ENCODE measurements at regions not wholly inside any gene's neighbourhood (a gene's known extent, or its start where the extent isn't known, plus 50 kb on each side); places are given as distances from the start of the nearest gene placed in this dataset.
"Not testable (repeated sequence)": the region's sequence is repeated elsewhere in the genome, so short reads cannot be mapped to it uniquely, and the experiment has no call there.

DNA sequence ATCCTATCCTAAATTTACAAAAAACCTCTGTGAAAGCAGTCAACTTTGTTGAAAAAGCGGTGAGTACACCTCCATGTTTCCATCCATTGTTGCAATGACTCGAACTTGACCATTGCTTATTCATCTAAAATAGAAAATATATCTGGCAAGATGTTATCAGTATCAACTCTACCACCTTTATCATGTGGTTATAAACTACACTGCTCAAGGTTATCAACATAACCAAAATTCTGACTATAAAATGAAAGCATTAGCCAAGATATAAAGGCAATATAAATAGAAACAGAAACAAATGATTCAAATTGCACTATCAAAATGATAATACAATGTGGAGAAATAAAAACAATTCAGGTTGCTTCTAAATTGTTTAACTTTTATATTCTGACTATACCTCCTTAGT is 150.0 kb downstream of the AVL9 start:
- TF ChIP-seq, protein P1, sequence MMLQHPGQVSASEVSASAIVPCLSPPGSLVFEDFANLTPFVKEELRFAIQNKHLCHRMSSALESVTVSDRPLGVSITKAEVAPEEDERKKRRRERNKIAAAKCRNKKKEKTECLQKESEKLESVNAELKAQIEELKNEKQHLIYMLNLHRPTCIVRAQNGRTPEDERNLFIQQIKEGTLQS (CRISPR knock-in tag; conservative IDR thresholded peaks at IDR 0.05), result not testable (repeated sequence)
- TF ChIP-seq, protein P2, sequence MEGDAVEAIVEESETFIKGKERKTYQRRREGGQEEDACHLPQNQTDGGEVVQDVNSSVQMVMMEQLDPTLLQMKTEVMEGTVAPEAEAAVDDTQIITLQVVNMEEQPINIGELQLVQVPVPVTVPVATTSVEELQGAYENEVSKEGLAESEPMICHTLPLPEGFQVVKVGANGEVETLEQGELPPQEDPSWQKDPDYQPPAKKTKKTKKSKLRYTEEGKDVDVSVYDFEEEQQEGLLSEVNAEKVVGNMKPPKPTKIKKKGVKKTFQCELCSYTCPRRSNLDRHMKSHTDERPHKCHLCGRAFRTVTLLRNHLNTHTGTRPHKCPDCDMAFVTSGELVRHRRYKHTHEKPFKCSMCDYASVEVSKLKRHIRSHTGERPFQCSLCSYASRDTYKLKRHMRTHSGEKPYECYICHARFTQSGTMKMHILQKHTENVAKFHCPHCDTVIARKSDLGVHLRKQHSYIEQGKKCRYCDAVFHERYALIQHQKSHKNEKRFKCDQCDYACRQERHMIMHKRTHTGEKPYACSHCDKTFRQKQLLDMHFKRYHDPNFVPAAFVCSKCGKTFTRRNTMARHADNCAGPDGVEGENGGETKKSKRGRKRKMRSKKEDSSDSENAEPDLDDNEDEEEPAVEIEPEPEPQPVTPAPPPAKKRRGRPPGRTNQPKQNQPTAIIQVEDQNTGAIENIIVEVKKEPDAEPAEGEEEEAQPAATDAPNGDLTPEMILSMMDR (IDR thresholded peaks at IDR 0.05), result not testable (repeated sequence)
- TF ChIP-seq ZBTB21 (CRISPR knock-in tag; IDR thresholded peaks at IDR 0.05; ENCODE audit: borderline replicate concordance); RELA (CRISPR knock-in tag; IDR thresholded peaks at IDR 0.05; ENCODE audit: borderline replicate concordance); FOXJ3 (CRISPR knock-in tag; IDR thresholded peaks at IDR 0.05; ENCODE audit: borderline replicate concordance); SP1 (CRISPR knock-in tag; conservative IDR thresholded peaks at IDR 0.05): not testable (repeated sequence)
- TF ChIP-seq, protein P3, sequence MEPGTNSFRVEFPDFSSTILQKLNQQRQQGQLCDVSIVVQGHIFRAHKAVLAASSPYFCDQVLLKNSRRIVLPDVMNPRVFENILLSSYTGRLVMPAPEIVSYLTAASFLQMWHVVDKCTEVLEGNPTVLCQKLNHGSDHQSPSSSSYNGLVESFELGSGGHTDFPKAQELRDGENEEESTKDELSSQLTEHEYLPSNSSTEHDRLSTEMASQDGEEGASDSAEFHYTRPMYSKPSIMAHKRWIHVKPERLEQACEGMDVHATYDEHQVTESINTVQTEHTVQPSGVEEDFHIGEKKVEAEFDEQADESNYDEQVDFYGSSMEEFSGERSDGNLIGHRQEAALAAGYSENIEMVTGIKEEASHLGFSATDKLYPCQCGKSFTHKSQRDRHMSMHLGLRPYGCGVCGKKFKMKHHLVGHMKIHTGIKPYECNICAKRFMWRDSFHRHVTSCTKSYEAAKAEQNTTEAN (CRISPR knock-in tag; IDR thresholded peaks at IDR 0.05), result not testable (repeated sequence)
- TF ChIP-seq, protein P4, sequence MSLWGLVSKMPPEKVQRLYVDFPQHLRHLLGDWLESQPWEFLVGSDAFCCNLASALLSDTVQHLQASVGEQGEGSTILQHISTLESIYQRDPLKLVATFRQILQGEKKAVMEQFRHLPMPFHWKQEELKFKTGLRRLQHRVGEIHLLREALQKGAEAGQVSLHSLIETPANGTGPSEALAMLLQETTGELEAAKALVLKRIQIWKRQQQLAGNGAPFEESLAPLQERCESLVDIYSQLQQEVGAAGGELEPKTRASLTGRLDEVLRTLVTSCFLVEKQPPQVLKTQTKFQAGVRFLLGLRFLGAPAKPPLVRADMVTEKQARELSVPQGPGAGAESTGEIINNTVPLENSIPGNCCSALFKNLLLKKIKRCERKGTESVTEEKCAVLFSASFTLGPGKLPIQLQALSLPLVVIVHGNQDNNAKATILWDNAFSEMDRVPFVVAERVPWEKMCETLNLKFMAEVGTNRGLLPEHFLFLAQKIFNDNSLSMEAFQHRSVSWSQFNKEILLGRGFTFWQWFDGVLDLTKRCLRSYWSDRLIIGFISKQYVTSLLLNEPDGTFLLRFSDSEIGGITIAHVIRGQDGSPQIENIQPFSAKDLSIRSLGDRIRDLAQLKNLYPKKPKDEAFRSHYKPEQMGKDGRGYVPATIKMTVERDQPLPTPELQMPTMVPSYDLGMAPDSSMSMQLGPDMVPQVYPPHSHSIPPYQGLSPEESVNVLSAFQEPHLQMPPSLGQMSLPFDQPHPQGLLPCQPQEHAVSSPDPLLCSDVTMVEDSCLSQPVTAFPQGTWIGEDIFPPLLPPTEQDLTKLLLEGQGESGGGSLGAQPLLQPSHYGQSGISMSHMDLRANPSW (CRISPR knock-in tag; conservative IDR thresholded peaks at IDR 0.05; ENCODE audit: low read depth), result not testable (repeated sequence)

All from WTC11 (cell line).